HUDEP-2 (cell line): ENCODE measurements at regions not wholly inside any gene's neighbourhood (a gene's known extent, or its start where the extent isn't known, plus 50 kb on each side); places are given as distances from the start of the nearest gene placed in this dataset.
A peak's percentile ranks its signal among the peaks of the same experiment; 100 is the strongest.

Experiments used
- DNase-seq, 76 experiments: peaks; one replicate each; lab custom pipeline; 2025; ENCODE audit not compliant: unreplicated experiment in 76 of 76; lab: John Stamatoyannopoulos, UW

DNA sequence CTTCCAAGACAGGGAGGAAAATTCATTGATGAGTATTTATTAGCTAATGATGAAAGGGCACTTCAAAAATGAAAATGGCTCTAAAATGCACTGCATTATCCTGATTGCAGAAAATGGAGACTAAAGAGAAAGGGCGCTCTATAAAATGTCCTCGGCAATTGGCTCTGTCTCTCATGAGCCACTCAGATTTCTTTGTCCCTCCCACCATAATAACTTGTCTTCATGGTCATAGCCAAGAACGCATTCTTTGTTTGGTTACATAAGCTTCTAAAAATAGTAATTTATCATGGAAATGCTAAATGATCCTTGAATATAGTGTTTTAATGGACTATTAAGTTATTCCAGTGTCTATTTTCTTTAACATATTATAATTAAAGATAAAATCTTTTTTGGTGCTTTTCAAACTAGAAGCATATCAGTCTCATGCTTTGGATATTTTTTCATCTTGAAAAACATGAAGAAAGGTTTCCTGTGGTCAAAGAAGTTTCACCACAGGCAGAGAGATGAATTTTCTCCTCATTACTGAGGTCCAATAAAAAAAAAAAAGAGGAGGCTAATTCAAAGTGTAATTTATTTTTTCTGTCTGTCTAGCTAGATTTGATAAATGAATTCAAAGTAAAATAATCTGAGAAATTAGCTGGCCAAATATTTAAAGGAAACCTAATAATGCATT, 238.1 kb upstream of the BLID start:
- no peak for DNase-seq

DNA sequence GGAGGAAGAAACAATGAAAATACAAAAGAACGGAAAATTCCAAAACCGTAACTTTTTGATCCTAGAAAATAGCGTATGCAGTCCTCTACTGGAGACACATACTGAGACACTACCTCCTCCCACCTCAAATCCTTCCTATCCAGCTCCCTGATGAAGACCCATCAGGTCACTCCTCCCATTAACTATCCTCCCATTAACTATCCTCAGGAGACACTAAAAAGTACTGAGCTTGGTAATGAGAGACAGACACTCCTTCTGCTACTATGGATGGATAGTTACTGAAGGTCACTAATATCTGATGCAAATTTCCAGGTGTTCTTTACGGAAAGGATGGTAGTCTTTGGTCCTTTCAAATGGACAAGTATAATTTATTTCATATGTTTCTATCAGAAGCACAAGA, 237.5 kb upstream of the BLID start:
- no peak for DNase-seq

DNA sequence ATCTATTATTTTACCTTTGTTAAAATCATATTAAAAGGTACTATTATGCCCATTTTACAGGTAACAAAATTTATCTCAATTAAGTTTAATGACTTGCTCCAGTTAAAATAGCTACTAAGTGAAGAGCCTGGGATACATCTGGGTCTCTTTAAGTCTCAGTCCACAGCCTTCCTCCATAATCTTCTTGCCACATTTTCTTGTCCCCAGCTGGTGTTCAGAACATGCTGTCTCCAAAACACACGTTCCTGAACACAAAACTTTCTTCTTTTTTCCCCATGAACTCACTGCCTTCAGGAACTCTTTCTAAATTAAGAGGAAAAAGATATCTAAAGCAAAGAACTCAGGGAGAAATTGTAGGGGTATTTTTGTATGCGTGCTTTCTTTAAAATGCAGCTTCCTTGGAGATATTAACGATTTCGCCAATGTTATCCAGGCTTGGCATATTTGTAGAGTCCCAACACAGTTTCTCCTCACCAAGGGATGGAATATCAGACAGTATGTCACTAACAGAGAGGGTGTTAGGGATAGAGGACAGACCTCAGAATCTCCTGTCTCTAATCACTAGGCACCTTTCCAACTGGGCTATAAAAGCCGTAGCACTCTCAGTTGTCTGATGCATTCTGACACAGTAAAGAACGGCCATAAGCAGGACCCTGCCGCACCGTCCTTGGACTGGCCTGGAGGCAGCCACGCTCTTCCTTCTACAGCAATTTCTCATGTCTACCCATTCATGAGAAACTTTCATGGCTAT, 232.8 kb upstream of the BLID start:
- DNase-seq: no peak

DNA sequence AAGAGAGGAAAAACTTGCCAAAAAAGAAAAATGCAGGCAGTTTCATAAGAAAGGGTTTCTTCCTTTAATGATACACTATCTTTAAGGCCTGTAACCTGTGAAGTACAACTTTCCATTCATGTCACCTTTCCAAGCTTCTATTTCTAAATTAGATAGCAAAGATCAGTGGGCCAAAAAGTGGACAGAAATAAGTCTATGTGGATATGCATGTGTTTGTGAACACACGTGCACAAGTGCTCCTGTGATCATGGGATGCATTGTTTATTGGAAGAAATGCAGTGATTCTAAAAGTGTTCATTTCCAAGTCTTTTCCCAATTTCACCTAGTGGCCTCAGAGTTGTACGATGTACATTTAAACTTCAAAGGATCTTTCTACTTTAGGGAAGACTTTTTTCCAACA, 230.0 kb upstream of the BLID start:
- DNase-seq: no peak

DNA sequence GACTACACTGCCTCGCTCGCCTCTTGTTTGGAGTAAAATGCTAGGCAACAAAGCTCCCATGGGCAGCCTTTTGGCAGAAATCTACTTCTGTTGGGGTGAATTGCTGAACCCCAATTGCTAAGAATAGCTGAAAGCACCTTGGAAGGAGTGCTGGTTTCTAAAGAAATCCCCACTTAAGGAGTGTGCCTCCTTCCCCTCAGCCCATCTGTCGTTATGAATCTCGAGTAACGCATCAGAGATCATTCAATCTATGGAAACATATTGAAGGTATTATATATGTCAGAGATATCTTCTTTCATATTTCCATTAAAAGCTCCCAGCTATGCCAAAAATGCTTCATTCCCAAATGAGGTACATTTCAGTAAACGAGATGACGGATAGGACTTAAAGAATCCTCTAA, 229.6 kb upstream of the BLID start:
- no peak for DNase-seq

DNA sequence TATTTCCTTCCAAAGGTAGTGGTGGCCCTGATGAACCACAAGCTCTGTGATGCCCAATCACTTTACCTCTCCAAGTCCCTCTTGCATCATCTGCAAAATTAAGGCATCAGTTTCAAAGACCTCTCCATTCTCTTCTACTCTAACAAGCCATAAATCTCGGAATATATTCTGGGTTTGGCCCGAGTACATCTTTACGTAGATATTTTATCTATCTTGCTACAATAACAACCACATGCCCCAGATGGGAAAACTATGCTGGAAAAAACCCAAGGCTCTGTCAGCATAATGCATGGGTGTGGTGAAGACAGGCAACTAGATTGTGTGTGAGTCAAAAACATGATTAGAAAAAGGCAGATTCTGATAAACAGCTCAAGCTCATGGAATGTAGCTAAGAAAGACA, 228.2 kb upstream of the BLID start:
- peak in 10 of 76 experiments; percentile 0 to 27 (median 10) for DNase-seq

DNA sequence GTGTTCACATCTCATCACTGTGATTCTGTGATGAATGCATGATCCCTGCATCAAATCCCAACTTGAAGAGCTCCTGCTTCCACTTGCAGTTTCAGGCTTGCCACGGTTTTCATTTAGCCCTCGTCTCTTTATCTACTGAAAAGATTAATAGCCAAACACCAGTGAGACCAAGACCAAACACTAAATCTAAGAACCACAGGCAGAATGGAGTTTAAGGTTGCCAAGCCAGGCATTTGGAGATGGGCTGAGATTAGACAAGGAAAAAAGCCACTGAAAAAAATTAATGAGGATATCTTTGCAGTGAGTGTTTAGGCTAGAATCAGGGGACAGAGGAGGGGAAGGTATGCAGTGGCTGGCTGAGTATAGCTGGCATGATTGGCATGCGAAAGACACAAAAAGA, 227.2 kb upstream of the BLID start:
- no peak for DNase-seq

DNA sequence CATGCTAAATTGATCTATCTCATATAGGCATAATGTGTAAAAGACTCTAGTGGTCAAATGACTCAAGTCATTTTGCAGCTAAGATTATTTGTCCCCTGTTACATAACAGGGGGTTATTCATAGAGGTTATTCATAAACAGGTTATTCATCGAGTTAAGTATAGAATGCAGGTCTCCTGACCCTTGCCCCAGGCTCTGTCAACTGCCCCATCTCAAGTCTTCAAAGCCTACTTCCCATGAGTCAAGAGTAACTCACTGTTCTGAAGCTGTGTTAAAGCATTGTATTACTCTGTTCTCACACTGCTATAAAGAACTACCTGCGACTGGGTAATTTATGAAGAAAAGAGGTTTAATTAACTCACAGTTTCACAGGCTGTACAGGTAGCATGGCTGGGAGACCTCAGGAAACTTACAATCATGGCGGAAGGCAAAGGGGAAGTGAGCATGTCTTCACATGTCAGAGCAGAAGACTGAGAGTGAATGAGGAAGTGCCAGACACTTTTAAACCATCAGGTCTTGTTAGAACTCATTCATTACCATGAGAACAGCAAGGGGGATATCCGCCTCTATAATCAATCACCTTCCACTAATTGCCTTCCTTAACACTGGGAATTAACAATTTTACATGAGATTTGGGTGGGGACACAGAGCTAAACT, 226.2 kb upstream of the BLID start:
- no peak for DNase-seq

DNA sequence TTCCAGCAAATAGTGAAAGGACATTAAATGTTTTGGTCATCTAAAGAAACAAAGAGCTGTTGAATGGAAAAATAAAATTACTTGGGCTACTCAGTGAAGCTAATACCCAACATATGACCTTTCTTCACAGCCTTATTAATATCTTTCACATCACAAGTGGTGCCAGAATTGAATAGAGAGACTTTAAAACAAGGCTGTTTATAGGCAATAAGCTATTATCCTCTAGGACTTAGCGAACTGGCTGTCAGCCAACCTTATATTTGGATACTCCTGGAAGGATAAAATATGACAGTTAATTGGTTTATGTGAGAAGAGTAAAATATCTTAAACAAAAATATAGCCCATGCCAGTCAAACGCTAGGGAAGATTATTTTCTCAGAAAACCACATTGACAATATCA, 225.5 kb upstream of the BLID start:
- no peak for DNase-seq

DNA sequence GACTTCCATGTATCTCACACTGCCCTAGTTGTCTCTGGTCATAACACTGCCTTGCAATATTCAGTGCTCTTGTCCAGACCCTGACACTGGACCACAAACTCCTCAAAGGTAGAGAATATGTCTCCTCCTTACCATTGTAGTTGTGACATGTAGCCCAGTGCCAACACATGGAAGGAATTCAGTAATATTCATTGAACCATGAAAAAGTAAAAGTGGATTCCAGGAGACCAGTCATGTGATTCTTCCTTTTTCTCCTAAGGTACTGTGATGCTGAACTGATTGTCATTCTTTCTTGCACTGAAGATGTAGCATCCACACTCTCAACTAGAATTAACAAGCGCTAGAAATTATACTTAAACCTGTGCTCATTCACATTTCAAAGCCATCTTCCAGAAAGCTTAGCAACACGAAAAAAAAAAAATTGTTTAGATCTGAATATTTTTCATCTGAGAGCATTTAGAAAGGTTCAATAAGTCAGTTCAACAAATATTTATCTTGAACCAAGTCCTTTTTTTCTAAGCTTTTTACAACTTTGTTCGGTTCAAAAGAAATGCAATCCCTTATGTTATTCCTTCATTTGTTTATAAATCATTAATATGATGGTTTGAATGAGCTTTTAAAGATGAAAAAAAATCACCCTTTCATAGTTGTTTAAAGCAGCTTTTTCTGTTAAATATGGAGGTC, 224.7 kb upstream of the BLID start:
- no peak for DNase-seq

DNA sequence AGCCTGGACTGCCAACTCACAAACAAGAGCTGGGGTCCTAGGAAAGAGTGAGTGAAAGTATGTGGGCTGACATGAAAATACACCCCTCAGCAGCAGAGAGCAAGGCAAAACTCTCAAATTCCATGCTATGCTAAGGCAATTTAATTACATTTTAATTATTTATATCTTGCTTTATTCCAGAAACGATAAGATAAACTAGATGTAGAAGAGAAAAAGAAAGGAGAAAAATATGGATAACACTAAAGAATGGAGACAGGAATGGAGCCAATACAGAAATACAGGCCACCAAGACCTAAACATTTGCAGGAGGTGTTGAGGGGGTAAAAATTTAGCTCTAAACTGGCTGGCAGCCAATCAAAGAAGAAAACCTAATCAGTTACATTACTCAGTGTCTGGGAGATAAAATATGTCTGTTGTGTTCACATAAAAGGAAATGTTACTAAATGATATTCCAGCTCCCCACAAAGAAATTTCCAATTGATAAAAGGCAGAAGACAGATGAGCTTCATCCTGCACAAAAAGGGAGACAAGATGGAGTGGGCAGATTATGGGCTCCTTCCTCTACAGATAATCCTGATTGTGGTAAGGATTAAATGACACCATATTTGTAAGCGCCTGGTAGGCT, 223.5 kb upstream of the BLID start:
- DNase-seq: peak in 1 of 76 experiments; percentile 0

DNA sequence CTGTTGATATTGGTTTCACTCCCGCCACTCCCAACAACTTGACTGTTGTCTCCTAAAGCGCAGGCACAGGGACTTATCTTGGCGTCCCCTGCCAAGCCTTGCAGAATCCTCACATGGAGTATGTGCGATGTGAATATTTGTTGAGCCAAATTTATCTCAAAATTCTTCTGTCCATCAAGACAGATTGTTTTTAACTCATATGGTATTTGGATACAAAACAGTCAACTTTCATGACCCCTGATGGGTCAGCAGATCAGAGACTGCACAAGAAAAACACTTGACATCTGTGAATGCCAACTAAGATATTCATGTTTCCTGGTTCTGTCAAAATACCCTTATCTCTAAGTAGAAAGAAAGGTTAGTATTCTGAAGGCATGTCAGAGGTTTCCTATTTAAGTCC, 221.7 kb upstream of the BLID start:
- peak in 66 of 76 experiments; percentile 2 to 79 (median 36) for DNase-seq

DNA sequence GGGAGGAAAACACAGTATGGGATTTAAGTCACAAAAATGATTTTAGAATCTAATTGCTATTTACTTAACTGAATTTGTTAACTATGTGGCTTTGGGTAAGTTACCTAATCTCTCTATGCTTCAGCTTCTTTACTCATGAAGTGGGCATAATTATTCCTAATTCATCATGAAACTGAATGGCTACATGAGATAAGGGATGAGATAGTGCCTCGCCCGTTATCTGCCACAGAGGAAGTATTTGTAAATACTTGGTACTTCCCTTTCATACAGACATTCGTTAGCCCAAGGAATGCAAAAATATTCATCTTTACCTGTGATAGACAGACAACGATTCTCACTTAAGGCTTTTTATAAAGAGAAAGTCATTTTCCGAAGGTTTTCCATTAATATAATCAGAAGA, 221.2 kb upstream of the BLID start:
- peak in 23 of 76 experiments; percentile 2 to 69 (median 34) for DNase-seq

DNA sequence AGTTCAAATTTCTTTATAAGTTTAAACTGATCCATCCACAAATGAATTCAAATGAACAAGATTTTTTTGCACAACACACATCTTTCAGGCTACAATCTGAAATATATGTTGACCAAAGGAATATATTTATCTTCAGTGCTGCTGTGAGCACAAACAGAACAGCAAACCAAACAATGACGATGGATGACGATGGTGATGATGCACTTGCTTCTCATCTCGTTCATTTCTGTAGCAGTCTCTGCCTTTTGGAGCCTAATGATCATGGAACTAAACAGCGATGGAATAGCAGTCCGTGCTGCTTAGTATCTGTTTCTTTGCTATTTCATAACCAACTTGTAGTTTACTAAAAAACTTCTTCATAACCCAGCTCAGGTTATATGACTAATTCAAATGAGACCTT, 220.7 kb upstream of the BLID start:
- DNase-seq: no peak

DNA sequence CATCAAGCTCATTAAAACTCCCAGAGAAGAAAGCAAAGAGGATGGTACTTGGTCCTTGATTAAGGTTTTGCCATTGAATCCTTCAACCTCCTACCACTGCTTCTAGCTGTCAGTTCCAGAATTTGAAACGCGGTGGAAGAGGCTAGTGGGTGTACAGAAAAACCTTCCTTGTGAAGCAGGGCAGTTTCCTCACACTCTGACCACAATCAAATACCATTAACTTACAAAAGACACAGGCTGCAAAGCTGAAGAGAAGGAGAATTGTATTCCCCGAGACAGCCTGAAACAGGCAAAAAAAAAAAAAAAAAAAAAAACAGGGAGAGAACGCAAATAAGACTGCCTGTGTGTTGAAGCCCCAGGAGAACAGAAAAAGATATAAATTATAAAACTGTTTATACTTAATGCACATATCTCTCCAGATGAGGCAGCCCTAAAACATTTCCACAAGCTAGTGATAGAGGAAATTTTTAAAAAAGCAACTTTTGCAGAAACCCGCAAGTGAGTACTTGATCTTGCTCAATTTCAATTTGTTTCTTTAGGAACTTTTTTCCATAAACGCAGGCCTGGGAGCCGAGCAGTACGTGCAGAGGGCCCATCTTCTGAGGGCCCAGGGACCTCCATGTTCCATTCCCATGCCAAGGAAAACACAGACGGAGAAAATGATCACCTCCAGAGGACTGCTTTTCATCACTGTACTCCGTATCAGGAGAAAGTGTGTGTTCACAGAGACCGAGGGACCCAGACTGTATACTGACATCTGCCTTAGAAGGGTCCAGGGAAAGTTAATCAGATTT, 218.7 kb upstream of the BLID start:
- no peak for DNase-seq

DNA sequence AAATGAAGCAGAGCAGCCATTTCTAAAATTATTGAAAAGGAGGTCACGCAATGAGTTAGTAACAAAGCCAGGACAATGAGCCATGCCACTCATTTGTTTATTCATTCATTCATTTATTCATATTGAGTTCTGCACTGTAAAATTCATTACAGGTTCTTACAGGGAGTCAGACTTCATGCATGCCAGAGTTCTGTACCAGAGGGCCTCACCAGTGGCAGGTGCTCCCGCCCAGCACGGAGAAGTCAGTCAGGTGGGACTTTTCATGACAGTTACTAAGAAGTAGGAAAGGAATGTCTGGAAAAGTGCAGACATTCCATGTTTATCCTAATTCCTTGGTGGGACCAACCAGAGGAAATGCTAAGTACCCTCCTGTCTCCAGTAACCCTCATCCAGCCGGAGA, 217.5 kb upstream of the BLID start:
- no peak for DNase-seq

DNA sequence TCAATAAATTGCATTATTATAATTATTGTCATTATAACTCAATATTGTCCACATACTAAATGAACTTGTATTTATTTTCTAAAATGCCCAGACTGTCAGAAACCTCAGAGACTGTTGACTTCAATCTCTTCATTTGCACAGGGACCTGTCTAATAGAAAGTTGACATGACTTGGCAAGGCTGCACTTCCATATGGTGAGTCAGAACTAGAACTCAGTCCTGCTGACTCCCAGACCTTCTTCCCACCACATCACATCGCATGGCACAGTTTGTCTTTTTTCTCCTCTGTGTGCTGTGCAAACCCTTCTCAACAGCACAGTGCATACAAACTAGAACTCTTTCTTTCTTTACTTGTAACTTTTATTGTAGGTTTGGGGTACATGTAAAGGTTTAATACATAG, 215.1 kb upstream of the BLID start:
- DNase-seq: no peak

DNA sequence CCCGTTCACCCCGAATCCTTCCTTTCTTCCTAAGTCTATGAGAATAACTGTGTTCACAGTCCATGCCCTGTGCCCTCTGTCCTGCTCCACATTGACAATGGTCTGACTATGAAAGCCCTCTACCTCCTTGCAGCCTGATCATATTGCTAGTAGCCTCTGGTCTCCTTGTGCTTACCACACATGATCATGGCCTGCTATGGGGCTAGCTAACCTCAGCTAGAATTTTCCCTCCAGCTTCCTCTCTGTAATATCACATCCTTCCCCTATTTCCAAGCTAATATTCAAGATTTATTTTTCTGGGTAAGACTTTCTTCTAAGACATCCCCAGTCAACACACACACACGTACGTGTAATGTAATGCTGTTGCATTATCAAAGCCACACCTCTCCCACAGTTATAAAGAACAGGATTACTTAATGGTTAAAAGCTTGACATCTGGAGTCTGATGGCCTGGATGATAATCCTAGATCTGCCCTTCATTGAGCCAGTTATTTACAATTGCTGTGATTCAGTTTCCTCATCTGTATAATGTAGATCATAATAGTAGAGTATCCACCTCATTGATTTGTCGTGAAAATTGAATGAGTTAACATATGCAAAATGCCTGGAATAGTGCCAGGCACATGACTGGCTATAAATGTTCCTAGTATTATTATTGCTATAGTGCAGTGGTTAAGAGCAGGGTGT, 214.4 kb upstream of the BLID start:
- DNase-seq: no peak

DNA sequence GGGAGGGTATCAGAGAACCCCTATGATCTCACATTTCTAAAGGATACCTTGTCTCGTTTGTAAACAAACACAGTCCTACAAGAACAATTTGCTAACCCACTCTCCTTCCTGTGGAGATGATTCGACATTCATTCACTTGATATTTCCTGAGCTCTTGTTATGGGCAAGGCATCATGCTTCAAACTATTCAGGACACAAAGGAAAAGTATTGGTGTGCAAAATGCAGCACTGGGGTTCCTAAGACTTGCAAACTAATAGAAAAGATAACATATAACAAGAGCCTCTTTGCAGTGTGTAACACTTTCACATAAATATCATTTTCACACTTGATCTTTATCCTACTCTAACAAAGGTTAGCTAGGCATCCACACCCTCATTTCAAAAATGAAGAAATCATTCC, 211.5 kb upstream of the BLID start:
- no peak for DNase-seq
